ENCODE measurements at regions not wholly inside any gene's neighbourhood (a gene's known extent, or its start where the extent isn't known, plus 50 kb on each side); places are given as distances from the start of the nearest gene placed in this dataset.
"Not testable (repeated sequence)": the region's sequence is repeated elsewhere in the genome, so short reads cannot be mapped to it uniquely, and the experiment has no call there.

- H3K9me3 ChIP-seq (ENCODE audit: low read length); BruUV-seq (replicated peaks); FAIRE-seq; CTCF ChIA-PET (ENCODE audit: low intra/inter-chr PET ratio, low total read pairs); H3K27ac ChIP-seq (ENCODE audit: extremely low read length, insufficient read depth, low read length); in situ Hi-C loops (cut with HindIII; ENCODE audit: extremely low pct_ligation_motif_present, low pct_unique_long_range_greater_than_20kb); DNase-seq (ENCODE audit: low spot score); H2AFZ ChIP-seq (ENCODE audit: low read length); H3K79me2 ChIP-seq (ENCODE audit: insufficient read depth, low read length); H3K4me2 ChIP-seq (ENCODE audit: low read depth, low read length); H3K9ac ChIP-seq (ENCODE audit: insufficient read depth, low read depth, low read length); ATAC-seq; H4K20me1 ChIP-seq (ENCODE audit: insufficient read depth, low read length); H3K4me3 ChIP-seq (replicated peaks in 1 of 3; ENCODE audit: insufficient read depth in 1 of 3, low read depth in 2 of 3, low read length in 3 of 3); H3K36me3 ChIP-seq (replicated peaks in 1 of 2; ENCODE audit: control insufficient read depth in 1 of 2, insufficient read depth in 2 of 2, low read length in 2 of 2); intact Hi-C loops (cut with micrococcal nuclease; ENCODE audit: unreplicated experiment); H3K27me3 ChIP-seq (ENCODE audit: control insufficient read depth in 1 of 2, insufficient read depth in 2 of 2, low read length in 2 of 2); POLR2A ChIA-PET: not testable (repeated sequence)
- WGBS (ENCODE audit: low lambda C conversion rate): 95% methylated on average over 4 of the region's 4 CpGs
- H3K4me1 ChIP-seq (ENCODE audit: insufficient read depth, low read length): peaks cover 90% of the 10 kb centered on the region
Measured at GRCh38 chr1:25171013-25171412, 61.3 kb downstream of the SYF2 start.

GRCh38 chr1:25170439-25170838 lies 61.9 kb downstream of the SYF2 start:
- in situ Hi-C loops (cut with HindIII; ENCODE audit: extremely low pct_ligation_motif_present, low pct_unique_long_range_greater_than_20kb) (no loop called here), intact Hi-C loops (cut with micrococcal nuclease; ENCODE audit: unreplicated experiment) (no loop called here)
- BruUV-seq (replicated peaks): no TSS peak
- no peaks in the 10 kb centered on the region for H3K36me3 ChIP-seq (replicated peaks in 1 of 2; ENCODE audit: control insufficient read depth in 1 of 2, insufficient read depth in 2 of 2, low read length in 2 of 2)
- FAIRE-seq: no peak
- H2AFZ ChIP-seq (ENCODE audit: low read length): no peak overlapping the region
- ChIA-PET POLR2A (no interaction called here), CTCF (ENCODE audit: low intra/inter-chr PET ratio, low total read pairs) (no interaction called here)
- DNase-seq (ENCODE audit: low spot score): no peak
- no peaks in the 10 kb centered on the region for H3K27me3 ChIP-seq (ENCODE audit: control insufficient read depth in 1 of 2, insufficient read depth in 2 of 2, low read length in 2 of 2)
- TF ChIP-seq EZH2 (conservative IDR thresholded peaks at IDR 0.05; ENCODE audit: low read depth, low read length) (no peak), ZBTB42 (CRISPR knock-in tag; IDR thresholded peaks at IDR 0.05) (no peak), KLF12 (CRISPR knock-in tag; IDR thresholded peaks at IDR 0.05; ENCODE audit: borderline replicate concordance) (no peak), IKZF1 (IDR thresholded peaks at IDR 0.05) (no peak), HOXA5 (CRISPR knock-in tag; IDR thresholded peaks at IDR 0.05) (no peak), ZNF614 (CRISPR knock-in tag; IDR thresholded peaks at IDR 0.05; ENCODE audit: borderline replicate concordance) (no peak), NFE2L1 (CRISPR knock-in tag; IDR thresholded peaks at IDR 0.05; ENCODE audit: borderline replicate concordance) (no peak), ZNF543 (CRISPR knock-in tag; IDR thresholded peaks at IDR 0.05) (no peak), ZNF841 (CRISPR knock-in tag; IDR thresholded peaks at IDR 0.05; ENCODE audit: borderline replicate concordance) (no peak), ZNF225 (CRISPR knock-in tag; IDR thresholded peaks at IDR 0.05) (no peak), MAX (IDR thresholded peaks at IDR 0.05) (no peak), POLR2G (IDR thresholded peaks at IDR 0.05; ENCODE audit: low read depth, low read length) (no peak), ZMYM3 (CRISPR knock-in tag; IDR thresholded peaks at IDR 0.05) (peak; percentile 31; the same call in 1 of the 2 replicates), ADNP (CRISPR knock-in tag; IDR thresholded peaks at IDR 0.05) (0 out of 2 replicates have a peak, but pooled peaks have one; percentile 2), ZNF589 (CRISPR knock-in tag; conservative IDR thresholded peaks at IDR 0.05) (no peak), ZNF629 (CRISPR knock-in tag; conservative IDR thresholded peaks at IDR 0.05) (peak; percentile 70), NKX3-1 (CRISPR knock-in tag; IDR thresholded peaks at IDR 0.05) (no peak), ZNF704 (CRISPR knock-in tag; IDR thresholded peaks at IDR 0.05; ENCODE audit: borderline replicate concordance) (no peak), RBM39 (IDR thresholded peaks at IDR 0.05; ENCODE audit: low read depth, low read length, poor library complexity, severe bottlenecking) (no peak), NFE2 (CRISPR knock-in tag; IDR thresholded peaks at IDR 0.05) (no peak)
- TF ChIP-seq, protein P1, sequence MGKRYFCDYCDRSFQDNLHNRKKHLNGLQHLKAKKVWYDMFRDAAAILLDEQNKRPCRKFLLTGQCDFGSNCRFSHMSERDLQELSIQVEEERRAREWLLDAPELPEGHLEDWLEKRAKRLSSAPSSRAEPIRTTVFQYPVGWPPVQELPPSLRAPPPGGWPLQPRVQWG (CRISPR knock-in tag; IDR thresholded peaks at IDR 0.05; ENCODE audit: borderline replicate concordance, low read depth): no peak
- no peak overlapping the region for H3K27ac ChIP-seq (ENCODE audit: extremely low read length, insufficient read depth, low read length)
- H4K20me1 ChIP-seq (ENCODE audit: insufficient read depth, low read length): no peaks in the 10 kb centered on the region
- ATAC-seq: no peak
- no peak overlapping the region for H3K4me2 ChIP-seq (ENCODE audit: low read depth, low read length)
- H3K9me3 ChIP-seq (ENCODE audit: low read length): no peaks in the 10 kb centered on the region
- H3K79me2 ChIP-seq (ENCODE audit: insufficient read depth, low read length): no peaks in the 10 kb centered on the region
- 95% methylated on average over 6 of the region's 6 CpGs for WGBS (ENCODE audit: low lambda C conversion rate)
- no peak overlapping the region for H3K9ac ChIP-seq (ENCODE audit: insufficient read depth, low read depth, low read length)
- H3K4me3 ChIP-seq (replicated peaks in 1 of 3; ENCODE audit: insufficient read depth in 1 of 3, low read depth in 2 of 3, low read length in 3 of 3): no peak overlapping the region
- H3K4me1 ChIP-seq (ENCODE audit: insufficient read depth, low read length): peaks cover 88% of the 10 kb centered on the region

Measured in HepG2 (cell line).